HepG2 (cell line): ENCODE measurements at regions not wholly inside any gene's neighbourhood (a gene's known extent, or its start where the extent isn't known, plus 50 kb on each side); places are given as distances from the start of the nearest gene placed in this dataset.

Source experiments
- ATAC-seq: fragments of 200-7000 bp; cut with Tn5 transposase; 3 replicates; pipeline ENCODE4 v1.9.1; 2020; ENCODE audit warnings: mild to moderate bottlenecking, moderate library complexity
- BruUV-seq: library from RNA; stranded (reverse); fragments of 400-500 nt; replicated peaks from 2 replicates; lab custom pipeline; 2021; lab: Mats Ljungman, UMichigan
- CTCF ChIA-PET: fragments of 300-600 bp; formaldehyde crosslinking; extraction: SDS; loops from one replicate; lab custom pipeline; 2021; ENCODE audit warnings: low total read pairs, inconsistent platforms, low intra/inter-chr PET ratio; lab: Yijun Ruan, JAX
- POLR2A ChIA-PET: fragments of 350-600 bp; sonication (Branson Sonifier 250); formaldehyde crosslinking; loops from one replicate; lab custom pipeline; 2020; ENCODE audit warnings: antibody characterized with exemption, inconsistent platforms; lab: Yijun Ruan, JAX
- DNase-seq: peaks from one replicate; pipeline ENCODE4 v3.0.0-alpha.2; 2015; ENCODE audit warnings: low spot score
- FAIRE-seq: peaks from 3 replicates; lab custom pipeline; 2011; peaks lifted over from hg19 to GRCh38; lab: Jason Lieb, UNC
- H2AFZ ChIP-seq: one replicate; pipeline ENCODE4 v1.6.1; 2011; ENCODE audit warnings: low read length, inconsistent platforms
- H3K27ac ChIP-seq: fragments of 300-600 bp; 3 replicates; pipeline ENCODE4 v1.8.0; 2011; ENCODE audit warnings: mixed run types, mild to moderate bottlenecking, mixed read lengths, low read length, inconsistent platforms; ENCODE audit not compliant: insufficient read depth; ENCODE audit errors: extremely low read length
- H3K27me3 ChIP-seq, 2 experiments: fragments of 200-600 bp in 1 of 2; 2 replicates in 1 of 2; 3 replicates in 1 of 2; pipeline versions ENCODE4 v1.6.0 to v1.8.0; 2011; ENCODE audit warnings: low read length in 2 of 2, mild to moderate bottlenecking in 2 of 2, moderate library complexity in 2 of 2, inconsistent platforms in 1 of 2; ENCODE audit not compliant: insufficient read depth in 2 of 2, control insufficient read depth in 1 of 2
- H3K36me3 ChIP-seq, 2 experiments: fragments of 200-600 bp in 1 of 2; replicated peaks in 1 of 2; 2 replicates in 1 of 2; 3 replicates in 1 of 2; pipeline versions ENCODE4 v1.5.1 to v1.8.0; 2011; ENCODE audit warnings: low read length in 2 of 2, inconsistent platforms in 1 of 2; ENCODE audit not compliant: insufficient read depth in 2 of 2, control insufficient read depth in 1 of 2
- H3K4me1 ChIP-seq: 2 replicates; pipeline ENCODE4 v1.5.1; 2012; ENCODE audit warnings: low read length, inconsistent platforms; ENCODE audit not compliant: insufficient read depth
- H3K4me2 ChIP-seq: 2 replicates; pipeline ENCODE4 v1.6.0; 2011; ENCODE audit warnings: low read depth, low read length, inconsistent platforms
- H3K4me3 ChIP-seq, 3 experiments: fragments of 200-600 bp in 1 of 3; sonication (generic), shearing (Covaris generic) in 1 of 3; replicated peaks in 1 of 3; 2 replicates each; pipeline ENCODE4 v1.5.1; 2011 to 2016; ENCODE audit warnings: low read length in 3 of 3, inconsistent platforms in 2 of 3, low read depth in 2 of 3, mild to moderate bottlenecking in 2 of 3, control low read depth in 1 of 3, mixed read lengths in 1 of 3; ENCODE audit not compliant: insufficient read depth in 1 of 3
- H3K79me2 ChIP-seq: one replicate; pipeline ENCODE4 v1.6.1; 2011; ENCODE audit warnings: low read length, inconsistent platforms; ENCODE audit not compliant: insufficient read depth
- H3K9ac ChIP-seq: 2 replicates; pipeline ENCODE4 v1.6.0; 2011; ENCODE audit warnings: mild to moderate bottlenecking, low read depth, low read length, inconsistent platforms; ENCODE audit not compliant: insufficient read depth
- H3K9me3 ChIP-seq: 2 replicates; pipeline ENCODE4 v1.5.1; 2012; ENCODE audit warnings: mild to moderate bottlenecking, low read length
- H4K20me1 ChIP-seq: 2 replicates; pipeline ENCODE4 v1.6.0; 2011; ENCODE audit warnings: inconsistent platforms, mild to moderate bottlenecking, low read length, moderate library complexity; ENCODE audit not compliant: insufficient read depth
- ARNT2 ChIP-seq: sonication (generic); formaldehyde crosslinking; IDR thresholded peaks from 2 replicates; pipeline ENCODE4 v1.8.0; 2022; ENCODE audit warnings: mild to moderate bottlenecking, low read depth, missing genetic modification reagents, moderate library complexity
- ATAD3A ChIP-seq: sonication (generic); formaldehyde crosslinking; IDR thresholded peaks from 2 replicates; pipeline ENCODE4 v1.4.0; 2020; ENCODE audit warnings: missing genetic modification reagents
- ATF3 ChIP-seq: sonication (generic); formaldehyde crosslinking; IDR thresholded peaks from 2 replicates; pipeline ENCODE4 v1.4.0; 2020; ENCODE audit warnings: missing genetic modification reagents
- CREB1 ChIP-seq, 2 experiments: fragments of 450-650 bp in 1 of 2; IDR thresholded peaks; 2 replicates each; pipeline ENCODE4 v1.6.1; 2016 to 2017; ENCODE audit warnings: control low read depth in 1 of 2, mild to moderate bottlenecking in 1 of 2, missing compliant biosample characterization in 1 of 2, missing genetic modification characterization in 1 of 2
- MEIS2 ChIP-seq: sonication (generic); formaldehyde crosslinking; IDR thresholded peaks from 2 replicates; pipeline ENCODE4 v1.9.0; 2021; ENCODE audit warnings: mild to moderate bottlenecking, missing genetic modification reagents
- NBN ChIP-seq: fragments of 450-650 bp; conservative IDR thresholded peaks from 2 replicates; pipeline ENCODE4 v1.6.1; 2017
- NFIC ChIP-seq: IDR thresholded peaks from 2 replicates; pipeline ENCODE4 v1.6.1; 2012; ENCODE audit warnings: mild to moderate bottlenecking, low read length, inconsistent platforms
- PTBP1 ChIP-seq: fragments of 200-400 bp; formaldehyde crosslinking; IDR thresholded peaks from 2 replicates; pipeline ENCODE4 v1.6.1; 2018; ENCODE audit warnings: low read length, low read depth; ENCODE audit not compliant: poor library complexity, severe bottlenecking
- SPEN ChIP-seq: sonication (generic); formaldehyde crosslinking; IDR thresholded peaks from 2 replicates; pipeline ENCODE4 v1.5.1; 2020; ENCODE audit warnings: low read depth, mild to moderate bottlenecking, missing genetic modification reagents
- STAT5B ChIP-seq: sonication (generic); formaldehyde crosslinking; IDR thresholded peaks from 2 replicates; pipeline ENCODE4 v1.4.0; 2020; ENCODE audit warnings: missing genetic modification reagents
- TRIM24 ChIP-seq: sonication (generic); formaldehyde crosslinking; IDR thresholded peaks from 2 replicates; pipeline ENCODE4 v1.8.0; 2022; ENCODE audit warnings: mild to moderate bottlenecking, missing genetic modification reagents
- ZBTB42 ChIP-seq: sonication (generic); formaldehyde crosslinking; IDR thresholded peaks from 2 replicates; pipeline ENCODE4 v1.5.0; 2020; ENCODE audit warnings: mild to moderate bottlenecking, missing genetic modification reagents
- ZFP90 ChIP-seq: sonication (generic); formaldehyde crosslinking; IDR thresholded peaks from 2 replicates; pipeline ENCODE4 v1.8.0; 2022; ENCODE audit warnings: missing genetic modification reagents, mild to moderate bottlenecking, inconsistent platforms, borderline replicate concordance
- ZNF207 ChIP-seq: fragments of 450-650 bp; IDR thresholded peaks from 2 replicates; pipeline ENCODE4 v1.6.1; 2016; ENCODE audit warnings: antibody characterized with exemption, borderline replicate concordance
- ZNF234 ChIP-seq: sonication (generic); formaldehyde crosslinking; conservative IDR thresholded peaks from 2 replicates; pipeline ENCODE4 v1.5.1; 2020; ENCODE audit warnings: mild to moderate bottlenecking, missing genetic modification reagents
- ZNF431 ChIP-seq: sonication (generic); formaldehyde crosslinking; IDR thresholded peaks from 2 replicates; pipeline ENCODE4 v1.9.0; 2022; ENCODE audit warnings: missing genetic modification reagents, low read depth, mild to moderate bottlenecking, borderline replicate concordance
- ZNF460 ChIP-seq: sonication (generic); formaldehyde crosslinking; IDR thresholded peaks from 2 replicates; pipeline ENCODE4 v1.5.1; 2020; ENCODE audit warnings: missing genetic modification reagents, mild to moderate bottlenecking, borderline replicate concordance
- ZNF550 ChIP-seq: sonication (generic); formaldehyde crosslinking; IDR thresholded peaks from 2 replicates; pipeline ENCODE4 v1.4.0; 2020; ENCODE audit warnings: mild to moderate bottlenecking, missing genetic modification reagents, borderline replicate concordance
- ZNF720 ChIP-seq: sonication (generic); formaldehyde crosslinking; IDR thresholded peaks from 2 replicates; pipeline ENCODE4 v1.4.0; 2020; ENCODE audit warnings: missing genetic modification reagents
- WGBS: methylation state at CpG from one replicate; pipeline ENCODE4 v1.1.6; 2017; ENCODE audit warnings: low lambda C conversion rate; 5-methylcytosine and 5-hydroxymethylcytosine counted together
- in situ Hi-C: cut with HindIII; loops from 2 replicates; pipeline ENCODE4 v1.10.0; 2017; ENCODE audit warnings: low pct_unique_long_range_greater_than_20kb; ENCODE audit not compliant: extremely low pct_ligation_motif_present
- intact Hi-C: fragments of 100-400 bp; cut with micrococcal nuclease; formaldehyde crosslinking; loops from one replicate; pipeline ENCODE4 v1.10.0; 2022; ENCODE audit not compliant: unreplicated experiment

GRCh38 chr21:38037416-38037815 lies 121.2 kb upstream of the KCNJ6 start:
- Histone ChIP-seq H3K36me3 (no peaks in the 10 kb centered on the region), H2AFZ (no peak overlapping the region), H3K4me2 (no peak overlapping the region), H3K27me3 (no peaks in the 10 kb centered on the region), H3K9me3 (no peaks in the 10 kb centered on the region), H3K4me1 (no peaks in the 10 kb centered on the region), H3K4me3 (no peak overlapping the region), H3K79me2 (no peaks in the 10 kb centered on the region), H4K20me1 (no peaks in the 10 kb centered on the region), H3K27ac (no peak overlapping the region), H3K9ac (no peak overlapping the region)
- no peak for ATAC-seq
- BruUV-seq: no TSS peak
- in situ Hi-C loops (no loop called here), intact Hi-C loops (no loop called here)
- ChIA-PET POLR2A (no interaction called here), CTCF (no interaction called here)
- 5% methylated on average over 3 of the region's 3 CpGs for WGBS
- no peak for DNase-seq
- FAIRE-seq: no peak
- no peak for TF ChIP-seq ZNF431
- no peak for TF ChIP-seq CREB1 (IDR thresholded peaks at IDR 0.05)
- no peak for TF ChIP-seq CREB1 (CRISPR knock-in tag; IDR thresholded peaks at IDR 0.05)
- TF ChIP-seq STAT5B (CRISPR knock-in tag): no peak
- no peak for TF ChIP-seq ZNF720
- TF ChIP-seq ZNF550 (CRISPR knock-in tag): no peak
- TF ChIP-seq TRIM24 (CRISPR knock-in tag): no peak
- no peak for TF ChIP-seq SPEN (CRISPR knock-in tag)
- no peak for TF ChIP-seq ARNT2 (CRISPR knock-in tag)

GRCh38 chr21:38039369-38039768 lies 123.1 kb upstream of the KCNJ6 start:
- Histone ChIP-seq H2AFZ (no peak overlapping the region), H3K79me2 (no peaks in the 10 kb centered on the region), H4K20me1 (no peaks in the 10 kb centered on the region), H3K4me2 (no peak overlapping the region), H3K27me3 (no peaks in the 10 kb centered on the region), H3K4me1 (no peaks in the 10 kb centered on the region), H3K9ac (no peak overlapping the region), H3K36me3 (no peaks in the 10 kb centered on the region), H3K4me3 (no peak overlapping the region), H3K9me3 (no peaks in the 10 kb centered on the region), H3K27ac (no peak overlapping the region)
- in situ Hi-C loops (no loop called here), intact Hi-C loops (no loop called here)
- ATAC-seq: no peak
- ChIA-PET CTCF (no interaction called here), POLR2A (no interaction called here)
- BruUV-seq: no TSS peak
- no peak for DNase-seq
- WGBS: 24% methylated on average over 6 of the region's 6 CpGs
- no peak for FAIRE-seq
- no peak for TF ChIP-seq MEIS2 (CRISPR knock-in tag)
- no peak for TF ChIP-seq NFIC
- TF ChIP-seq NBN: no peak
- no peak for TF ChIP-seq ZBTB42 (CRISPR knock-in tag)
- no peak for TF ChIP-seq ZNF234
- TF ChIP-seq PTBP1: no peak
- TF ChIP-seq ZNF207: no peak
- no peak for TF ChIP-seq ATF3 (CRISPR knock-in tag)
- no peak for TF ChIP-seq ZFP90 (CRISPR knock-in tag)
- no peak for TF ChIP-seq ZNF460
- no peak for TF ChIP-seq ATAD3A
